NCI-H1436 treated with DMSO at 0.1 percent for 48 hours (cell line): ENCODE measurements at regions not wholly inside any gene's neighbourhood (a gene's known extent, or its start where the extent isn't known, plus 50 kb on each side); places are given as distances from the start of the nearest gene placed in this dataset.

Experiments used
- DNase-seq: peaks from one replicate; lab custom pipeline; 2025; lab: John Stamatoyannopoulos, UW

DNA sequence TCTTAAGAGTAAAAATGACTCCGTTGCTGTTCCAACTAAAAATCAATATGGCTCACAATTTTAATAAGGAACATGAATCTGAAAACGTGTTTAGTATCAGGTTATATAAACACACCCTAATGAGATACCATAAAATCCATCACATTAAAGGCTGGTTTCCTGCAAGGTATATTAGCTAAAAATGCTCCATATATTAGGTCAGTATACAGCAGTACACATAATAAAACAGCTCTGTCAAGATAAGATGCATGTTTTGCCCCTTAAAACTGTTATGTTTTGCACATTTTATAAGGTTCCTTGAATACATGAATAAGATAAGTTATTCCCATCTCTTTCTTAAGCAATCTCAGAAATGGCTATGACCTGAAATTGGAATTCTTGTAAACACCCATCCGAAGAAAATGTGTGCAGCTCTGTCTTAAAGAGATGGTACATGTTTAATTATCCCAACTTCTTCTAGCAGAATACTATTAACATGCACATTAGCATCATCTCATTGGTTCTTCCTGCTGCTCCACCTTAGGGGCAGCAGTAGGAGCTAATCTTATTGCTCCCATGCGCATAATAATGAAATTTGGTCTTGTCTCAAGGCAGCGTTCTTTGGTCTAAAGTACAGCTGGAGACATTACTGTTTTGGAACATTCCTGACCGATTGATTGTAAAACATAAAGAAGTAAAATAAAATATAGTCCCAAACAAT is 836.1 kb upstream of the FANCL start:
- no peak for DNase-seq

DNA sequence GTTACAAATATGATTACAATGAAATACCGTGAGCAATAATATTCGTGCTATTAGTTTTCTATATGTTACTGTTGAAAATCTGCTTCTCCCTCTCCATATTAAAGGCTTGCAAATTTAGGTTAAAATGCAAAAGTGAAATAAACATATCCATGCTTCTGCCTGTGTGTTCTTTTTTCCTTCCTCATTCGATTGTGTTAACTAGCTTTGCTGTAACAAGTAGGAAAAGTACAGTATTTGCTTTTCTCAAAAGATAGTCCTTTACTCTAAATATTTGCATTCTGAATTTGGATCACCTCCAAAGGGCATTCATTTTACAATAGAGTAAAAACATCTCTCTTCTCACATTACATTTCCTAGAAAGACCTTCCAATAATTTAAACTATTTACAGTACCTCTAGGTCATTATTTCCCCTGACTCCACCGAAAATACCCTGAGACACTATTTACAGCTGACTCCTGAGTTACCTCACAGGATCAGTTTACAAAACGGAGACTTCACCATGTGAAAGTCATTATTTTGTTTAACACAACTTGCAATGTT is 835.0 kb upstream of the FANCL start:
- no peak for DNase-seq

DNA sequence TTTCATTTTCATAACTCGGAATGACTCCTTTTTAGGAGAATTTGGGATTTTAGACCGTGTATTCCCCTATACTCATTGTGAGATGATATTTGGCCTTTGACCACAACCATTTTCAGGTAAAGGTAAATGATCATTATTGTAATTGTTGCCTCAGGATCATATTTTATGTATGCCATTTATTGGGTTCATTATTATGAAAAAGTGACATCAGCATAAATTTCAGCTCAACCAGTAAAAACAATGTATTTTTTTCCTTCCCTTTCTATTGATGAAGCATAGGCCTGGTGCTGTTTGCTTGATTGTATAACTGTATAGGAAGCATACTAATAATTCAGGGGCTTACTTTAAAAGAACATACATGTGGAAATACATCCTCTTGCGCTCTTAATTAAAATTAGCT is 832.9 kb upstream of the FANCL start:
- no peak for DNase-seq

DNA sequence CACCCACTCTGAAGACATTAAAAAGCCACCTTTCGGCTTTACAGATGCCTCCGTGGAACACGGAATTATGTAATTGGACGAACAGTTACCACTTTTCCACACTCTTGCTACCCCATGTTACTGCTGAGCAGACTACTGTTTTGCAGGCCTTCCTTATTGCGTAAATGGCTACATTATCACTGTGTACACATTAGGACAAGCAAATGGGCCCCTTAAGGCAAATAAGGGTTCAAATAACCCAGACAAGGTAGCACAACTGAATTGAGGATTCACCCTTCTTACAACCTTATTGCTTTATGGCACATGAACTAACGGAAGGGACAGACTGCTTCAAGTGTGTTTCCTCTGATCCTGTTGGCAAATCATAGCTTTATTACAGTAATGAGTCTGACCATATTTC is 832.2 kb upstream of the FANCL start:
- no peak for DNase-seq

DNA sequence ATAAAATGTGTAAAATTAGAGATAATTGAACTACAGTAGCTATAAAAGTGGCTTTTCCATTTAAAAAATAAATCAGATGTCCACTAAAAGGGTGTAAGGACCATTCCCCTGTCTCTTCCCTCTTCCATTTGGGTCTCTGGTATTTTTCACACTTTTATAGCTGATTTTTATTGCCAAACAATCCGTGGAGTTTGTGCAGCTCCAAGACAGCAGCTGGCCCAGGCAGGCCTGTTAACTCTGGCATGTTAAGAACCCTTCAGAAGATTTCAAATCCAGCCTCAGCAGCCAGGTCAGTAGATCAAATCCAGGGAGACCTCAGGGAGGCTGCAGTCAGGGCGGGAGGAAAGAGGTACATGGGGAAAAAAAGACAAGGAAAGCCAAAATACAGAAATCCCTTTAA is 827.1 kb upstream of the FANCL start:
- no peak for DNase-seq

DNA sequence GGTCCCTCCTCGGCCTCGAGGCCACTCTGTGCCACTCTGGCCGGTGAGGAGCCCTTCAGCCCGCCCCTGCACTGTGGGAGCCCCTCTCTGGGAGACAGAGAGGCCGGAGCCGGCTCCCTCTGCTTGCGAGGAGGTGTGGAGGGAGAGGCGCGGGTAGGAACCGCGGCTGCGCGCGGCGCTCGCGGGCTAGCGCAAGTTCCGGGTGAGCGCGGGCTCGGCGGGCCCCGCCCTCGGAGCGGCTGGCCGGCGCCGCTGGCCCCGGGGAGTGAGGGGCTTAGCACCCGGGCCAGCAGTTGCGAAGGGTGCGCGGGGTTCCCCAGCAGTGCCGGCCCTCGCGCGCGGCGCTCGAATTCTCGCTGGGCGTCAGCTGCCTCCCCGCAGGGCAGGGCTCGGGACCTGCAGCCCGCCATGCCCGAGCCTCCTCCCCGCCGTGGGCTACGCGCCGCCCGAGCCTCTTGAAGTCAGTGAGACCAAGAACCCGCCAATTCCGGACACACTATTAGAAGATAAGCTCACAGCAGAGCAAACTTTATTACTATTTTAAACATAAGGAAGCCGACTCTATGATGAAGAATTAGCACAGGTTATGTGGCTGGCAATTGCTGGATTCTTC is 825.8 kb upstream of the FANCL start:
- DNase-seq, result no peak

DNA sequence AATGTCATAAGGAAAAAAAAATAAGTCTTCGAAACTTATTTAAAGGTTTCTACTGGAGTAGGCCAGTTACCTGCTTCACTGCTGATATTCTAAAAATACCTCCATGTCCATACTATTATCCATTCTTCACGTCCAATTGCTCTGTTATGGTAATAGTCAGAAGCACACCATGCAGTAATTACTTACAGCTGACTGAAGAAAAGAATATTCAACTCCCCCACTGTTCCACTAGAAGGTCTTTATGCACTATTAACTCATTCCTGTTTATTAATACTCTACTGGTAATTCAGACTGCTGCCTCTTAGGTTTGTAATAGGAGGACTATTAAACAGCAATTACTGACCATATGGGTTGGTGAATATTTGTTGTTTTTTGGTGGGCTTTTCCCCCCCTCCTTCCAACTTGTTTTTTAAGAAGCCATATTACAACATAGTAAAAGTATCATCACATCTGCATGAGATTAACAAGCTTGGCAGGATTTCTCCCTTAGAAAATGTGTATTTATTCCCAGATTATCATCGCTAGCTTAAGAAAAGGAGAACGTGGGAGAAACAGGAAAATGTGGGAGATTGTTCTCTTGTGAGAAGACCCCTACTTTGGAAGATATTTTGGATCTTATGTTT is 806.4 kb upstream of the FANCL start:
- no peak for DNase-seq

DNA sequence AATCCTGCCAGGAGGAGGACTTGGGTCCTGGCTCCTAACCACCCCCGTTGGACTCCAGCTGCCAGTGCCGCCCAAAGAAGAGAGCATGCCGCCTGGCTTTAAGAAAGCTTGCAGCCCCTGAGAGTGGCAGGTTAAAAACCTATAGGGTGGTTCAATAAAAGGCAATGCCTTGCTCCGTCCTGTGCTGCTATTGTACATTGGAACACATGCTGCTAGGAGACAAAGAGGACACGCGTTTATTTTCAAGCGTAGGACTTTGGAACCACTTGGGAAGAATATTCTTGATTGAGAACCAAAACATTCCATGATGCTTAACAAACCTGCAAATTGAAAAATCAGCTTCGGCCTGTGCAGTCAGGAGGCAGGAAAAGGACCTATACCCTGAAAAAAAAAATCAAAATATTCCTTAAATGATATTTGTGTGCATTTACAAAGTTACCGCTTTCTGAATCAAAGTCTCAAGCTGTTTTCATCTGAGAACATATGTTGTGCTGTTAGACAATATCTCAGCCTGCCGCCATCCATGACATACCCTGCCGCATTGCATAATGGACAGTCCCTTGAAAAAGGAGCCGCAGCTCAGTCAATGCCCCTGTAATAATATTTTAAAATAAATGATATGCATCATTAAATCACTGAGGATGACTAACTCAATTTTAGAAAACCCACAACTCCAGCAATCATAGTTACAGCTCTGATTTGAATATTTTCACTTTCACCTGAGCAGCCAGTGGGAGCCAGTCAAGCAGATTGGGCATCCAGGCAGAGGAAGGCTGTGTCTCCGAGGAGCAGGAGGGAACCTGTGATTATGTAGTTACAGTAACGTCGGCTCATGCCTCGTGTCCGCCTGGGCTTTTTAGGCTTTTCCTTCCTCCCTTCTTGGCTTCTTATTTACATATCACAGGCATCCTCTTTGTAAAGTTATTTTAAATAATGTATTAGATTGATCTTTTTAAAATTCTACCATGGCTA is 805.6 kb upstream of the FANCL start:
- no peak for DNase-seq

DNA sequence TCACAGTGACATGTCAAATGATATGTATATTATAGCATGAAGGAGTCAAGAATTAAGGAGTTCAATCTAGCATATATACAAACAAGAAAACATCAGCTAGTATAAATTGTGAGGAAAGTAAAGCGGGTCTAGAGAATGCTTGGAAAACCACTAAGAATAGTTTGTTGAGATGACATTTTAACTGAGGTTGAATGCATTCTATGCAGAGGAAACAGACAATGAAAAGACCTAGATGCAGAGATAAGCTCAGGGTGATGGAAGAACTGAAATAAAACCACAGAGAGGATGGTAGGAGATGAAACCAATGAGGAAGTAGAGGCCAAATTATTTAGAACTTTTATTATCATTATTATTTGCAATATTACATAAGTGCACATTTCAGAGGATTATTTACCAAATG is 803.6 kb upstream of the FANCL start:
- DNase-seq, result no peak

DNA sequence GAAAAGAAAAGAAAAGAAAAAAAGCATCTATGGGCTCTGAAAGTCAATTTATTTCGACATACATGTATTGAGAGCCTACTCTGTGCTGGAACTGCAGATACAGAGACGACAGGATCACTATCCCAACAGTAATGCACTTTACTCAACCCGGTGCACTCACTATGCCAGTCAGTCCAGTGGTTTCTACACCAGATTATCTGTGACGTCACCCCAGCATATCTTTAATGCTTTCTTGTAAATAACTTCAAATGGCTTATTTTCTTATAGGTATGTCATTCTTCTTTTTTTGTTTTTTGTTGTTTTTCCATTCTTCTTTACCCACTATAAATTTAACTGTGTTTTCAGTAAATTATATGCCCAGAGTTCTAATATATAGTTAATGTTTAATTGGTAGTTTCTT is 800.0 kb upstream of the FANCL start:
- no peak for DNase-seq

DNA sequence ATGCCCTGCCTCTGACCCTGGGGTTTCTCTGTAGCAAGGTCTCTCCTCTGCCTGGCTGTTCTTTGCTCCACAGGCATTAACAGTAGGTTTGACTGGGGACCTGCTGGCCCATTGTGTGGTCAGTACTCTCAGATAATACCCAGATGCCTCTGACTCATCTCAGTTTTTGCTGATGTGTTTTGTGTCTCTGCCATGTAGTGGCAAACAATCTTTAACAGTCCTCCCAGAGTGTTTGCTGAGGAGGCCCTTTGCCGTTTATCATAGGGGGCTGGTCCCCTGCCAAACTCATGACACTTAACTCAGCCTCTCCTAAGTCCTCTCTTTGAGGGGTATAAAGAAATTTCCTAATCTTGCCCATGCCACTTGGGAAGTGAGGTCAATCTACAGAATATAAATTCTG is 793.7 kb upstream of the FANCL start:
- DNase-seq, result no peak

DNA sequence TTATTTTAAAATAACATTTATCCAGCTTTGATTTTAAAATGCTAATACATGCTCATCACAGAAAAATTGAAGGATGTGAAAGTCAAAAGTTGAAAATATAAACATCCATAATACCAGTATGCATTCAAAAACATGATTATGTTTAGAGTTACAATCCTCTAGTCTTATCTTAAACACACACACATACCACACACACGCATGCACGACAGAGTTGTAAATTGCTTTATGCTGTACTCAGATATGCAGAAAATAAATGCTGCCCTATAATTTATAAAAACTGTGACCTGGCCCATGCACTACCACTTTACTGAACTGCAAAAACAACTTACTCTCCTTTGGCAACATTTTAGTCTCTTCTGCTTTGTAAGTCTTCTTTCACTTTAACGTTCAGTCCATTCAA is 793.0 kb upstream of the FANCL start:
- DNase-seq, result no peak

DNA sequence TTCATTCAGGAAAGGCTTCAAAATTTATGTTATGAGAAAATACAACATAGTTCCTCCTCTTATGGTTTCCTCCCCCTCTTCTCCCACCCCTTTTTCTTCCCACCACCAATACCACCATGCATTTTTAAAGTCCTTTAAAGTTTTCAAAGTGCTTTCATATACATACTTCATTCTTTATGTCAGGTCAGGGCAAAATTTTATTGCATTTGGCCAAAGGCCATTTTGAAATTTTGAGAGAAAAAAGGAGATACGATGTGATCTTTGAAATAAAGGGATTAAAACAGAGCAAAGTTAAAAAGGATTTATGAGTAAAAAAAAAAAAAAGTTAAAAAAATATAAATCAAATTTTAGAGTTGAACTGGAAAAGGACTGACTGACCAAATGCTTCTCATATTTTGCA is 792.5 kb upstream of the FANCL start:
- DNase-seq, result no peak

DNA sequence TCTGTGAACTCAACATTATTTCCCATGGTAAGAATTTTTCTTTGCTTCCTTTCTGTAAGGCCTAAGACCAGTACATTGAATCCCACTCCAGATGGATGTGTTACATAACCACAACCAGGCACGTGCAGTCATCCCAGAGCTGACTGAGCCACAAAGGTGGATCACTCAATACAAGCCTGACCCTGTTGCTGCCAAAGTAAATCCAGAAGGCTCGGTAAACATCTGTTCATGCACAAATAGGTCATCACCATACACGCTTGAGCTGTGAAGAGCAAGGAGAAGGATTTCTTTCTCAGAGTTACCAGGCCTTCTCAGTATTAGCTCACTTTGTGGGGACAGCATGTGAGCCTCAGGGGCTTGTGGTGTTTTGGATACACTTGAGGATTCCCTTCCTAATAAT is 791.4 kb upstream of the FANCL start:
- no peak for DNase-seq

DNA sequence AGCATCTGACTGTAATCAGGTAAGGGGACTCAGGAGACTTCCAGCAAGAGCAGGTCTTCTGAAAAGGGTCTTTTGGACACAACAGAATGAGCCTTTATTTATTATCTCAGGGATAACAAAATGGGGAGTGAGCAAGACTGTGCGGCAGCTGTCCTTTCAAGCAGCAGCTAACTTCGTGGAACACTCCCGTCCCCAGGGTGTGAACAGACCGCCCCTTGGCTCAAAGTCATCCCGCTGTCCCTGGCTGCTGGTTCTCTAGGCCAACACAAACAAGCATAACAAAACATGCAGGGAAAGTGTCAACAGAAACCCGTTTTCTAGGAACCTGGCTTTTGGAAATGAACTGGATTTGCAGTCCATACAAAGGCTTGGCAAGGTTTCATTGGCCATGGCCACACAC is 787.9 kb upstream of the FANCL start:
- DNase-seq, result no peak

DNA sequence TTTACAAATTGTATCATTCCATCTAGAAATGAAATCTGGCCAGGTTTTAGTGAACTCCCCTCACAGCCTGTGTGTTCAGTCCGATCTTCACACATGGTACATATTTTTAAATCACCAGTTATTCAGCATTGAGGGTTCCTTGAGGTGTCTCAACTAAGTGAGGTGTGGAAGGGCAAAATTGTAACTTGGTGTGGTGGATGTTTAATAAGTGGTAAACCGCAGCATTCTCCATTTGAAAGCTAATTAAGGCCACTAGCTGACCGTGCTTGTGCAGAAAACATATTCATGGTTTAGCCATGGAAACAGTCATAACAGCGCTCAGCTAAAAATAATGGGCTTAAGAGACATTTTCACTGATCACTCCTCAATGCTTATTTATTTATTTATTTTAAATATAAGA is 786.2 kb upstream of the FANCL start:
- DNase-seq, result no peak

DNA sequence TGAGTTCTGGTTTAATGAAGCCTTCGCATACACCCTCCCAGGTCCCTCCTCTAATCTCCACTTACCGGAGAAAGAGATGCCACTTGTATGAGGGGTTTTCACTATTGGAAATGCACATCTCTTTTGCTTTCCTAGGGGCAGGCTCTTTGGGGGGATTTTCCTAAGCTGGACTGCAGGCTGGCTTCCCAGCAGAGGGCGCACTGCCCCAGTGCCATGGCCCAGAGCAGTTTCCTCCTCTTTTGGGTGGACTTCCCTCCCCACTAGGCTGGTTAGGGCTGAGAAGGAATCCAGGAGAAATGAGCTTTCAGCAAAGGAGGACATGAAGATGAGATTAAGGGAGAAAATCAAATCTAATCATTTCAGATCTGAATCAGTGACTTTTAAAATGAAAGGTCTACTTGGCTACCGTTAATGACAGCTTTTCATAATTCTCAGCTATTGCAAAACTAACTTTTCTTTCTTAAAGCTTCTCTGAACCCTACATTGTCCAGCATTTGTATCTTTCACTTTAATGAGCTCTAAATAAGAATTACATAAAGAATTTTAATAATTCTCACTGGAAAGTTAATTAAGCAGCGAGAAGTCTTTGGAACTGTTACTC is 784.1 kb upstream of the FANCL start:
- DNase-seq, result no peak

DNA sequence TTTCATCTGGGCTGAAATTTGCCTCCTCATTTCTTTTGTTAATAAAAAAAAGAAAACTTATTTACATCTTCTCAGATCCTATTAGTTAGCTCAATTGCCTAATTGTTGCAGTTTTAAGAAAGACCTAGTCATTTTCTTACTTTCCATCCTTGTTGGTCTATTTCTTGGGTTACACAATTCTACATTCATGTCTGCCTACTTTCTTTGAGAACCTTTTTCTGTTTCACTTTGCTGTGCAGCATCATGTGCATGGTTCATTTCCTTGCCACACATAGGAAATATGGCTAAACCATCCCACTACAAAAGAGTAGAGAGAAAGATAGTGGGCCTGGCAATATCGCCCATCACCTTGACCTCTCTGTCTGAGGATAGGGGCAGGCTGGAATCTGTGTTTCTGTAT is 780.7 kb upstream of the FANCL start:
- no peak for DNase-seq

DNA sequence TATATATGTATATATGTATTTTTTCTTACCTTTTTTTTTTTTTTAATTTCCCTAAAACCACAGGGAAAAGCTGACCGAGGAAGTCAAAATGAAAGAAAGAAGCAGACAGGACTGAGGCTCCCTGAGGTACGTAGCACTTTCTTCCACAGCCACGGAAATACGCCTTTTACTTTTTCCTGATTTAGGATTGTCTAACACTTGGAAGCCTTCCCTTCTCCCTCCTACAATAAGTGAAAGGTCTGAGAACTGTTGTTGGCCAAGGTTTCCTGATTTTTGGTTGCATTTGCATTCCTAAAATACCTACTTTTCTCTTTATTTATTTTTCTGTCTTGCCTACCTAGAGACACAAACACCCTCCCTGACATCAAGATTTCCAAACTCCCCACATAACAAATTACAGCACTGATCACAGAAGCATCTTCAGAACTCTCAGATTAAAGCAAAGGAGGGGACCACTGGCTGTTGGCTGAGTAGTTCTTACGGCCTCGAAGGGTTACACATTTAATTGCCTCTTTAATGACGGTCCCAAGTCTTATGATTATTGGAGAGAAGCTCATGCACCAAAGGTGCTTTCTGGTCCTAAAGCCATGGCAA is 778.5 kb upstream of the FANCL start:
- no peak for DNase-seq

DNA sequence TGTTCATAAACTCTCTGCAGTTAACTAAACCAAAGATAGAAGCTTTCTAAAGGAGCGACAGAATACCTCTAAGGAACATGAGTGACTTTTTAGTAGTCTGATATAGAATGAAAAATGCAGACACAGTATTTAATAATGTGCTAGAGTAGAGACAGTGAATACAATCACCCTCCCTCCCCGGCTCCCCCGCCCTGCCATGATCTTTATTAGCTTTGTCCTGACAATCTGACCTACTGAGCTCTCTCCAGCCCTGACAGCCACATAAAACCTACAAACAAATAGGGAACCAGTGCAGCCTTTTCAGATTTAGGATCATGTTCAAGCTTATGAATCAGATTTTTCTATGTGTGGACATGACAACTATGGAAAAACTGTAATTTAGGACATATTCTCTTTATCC is 777.6 kb upstream of the FANCL start:
- DNase-seq, result no peak

DNA sequence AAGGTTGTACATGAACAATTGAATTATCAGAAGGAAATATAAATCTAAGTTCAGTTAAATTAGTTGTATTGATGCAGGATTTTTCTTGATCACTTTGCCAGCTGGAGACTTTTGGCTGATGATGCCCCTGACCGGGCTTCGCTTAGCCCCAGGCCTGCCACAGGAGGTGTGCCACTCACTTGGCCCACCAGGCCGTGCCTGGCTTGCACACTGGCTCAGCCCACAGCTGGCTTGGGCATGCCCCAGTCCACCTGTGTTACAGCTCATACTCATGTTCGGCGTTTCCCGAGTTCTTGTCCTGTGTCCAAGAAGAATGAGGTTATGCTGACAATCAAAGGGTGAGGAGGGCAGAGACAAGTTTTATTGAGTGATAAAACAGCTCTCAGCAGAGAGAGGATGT is 773.9 kb upstream of the FANCL start:
- no peak for DNase-seq

DNA sequence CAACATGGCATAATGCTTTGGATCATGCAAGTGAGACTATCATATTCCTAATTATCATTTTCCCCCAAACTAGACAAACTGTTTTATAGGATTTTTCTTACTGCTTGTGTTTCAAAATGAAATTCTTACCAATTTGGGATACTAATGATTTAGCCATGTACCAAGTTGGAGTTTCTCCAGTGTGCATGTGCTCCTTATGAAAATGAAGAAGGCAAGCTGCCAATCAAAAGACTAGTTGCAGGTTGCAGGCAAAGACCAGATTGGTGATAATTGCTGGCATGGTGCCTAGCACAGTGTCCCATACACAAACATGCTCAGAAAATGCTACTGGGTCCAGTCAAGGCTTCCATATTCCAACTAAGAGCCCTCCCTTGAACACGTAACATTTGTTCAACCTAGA is 771.8 kb upstream of the FANCL start:
- no peak for DNase-seq
